ENCODE measurements at regions not wholly inside any gene's neighbourhood (a gene's known extent, or its start where the extent isn't known, plus 50 kb on each side); places are given as distances from the start of the nearest gene placed in this dataset.

DNA sequence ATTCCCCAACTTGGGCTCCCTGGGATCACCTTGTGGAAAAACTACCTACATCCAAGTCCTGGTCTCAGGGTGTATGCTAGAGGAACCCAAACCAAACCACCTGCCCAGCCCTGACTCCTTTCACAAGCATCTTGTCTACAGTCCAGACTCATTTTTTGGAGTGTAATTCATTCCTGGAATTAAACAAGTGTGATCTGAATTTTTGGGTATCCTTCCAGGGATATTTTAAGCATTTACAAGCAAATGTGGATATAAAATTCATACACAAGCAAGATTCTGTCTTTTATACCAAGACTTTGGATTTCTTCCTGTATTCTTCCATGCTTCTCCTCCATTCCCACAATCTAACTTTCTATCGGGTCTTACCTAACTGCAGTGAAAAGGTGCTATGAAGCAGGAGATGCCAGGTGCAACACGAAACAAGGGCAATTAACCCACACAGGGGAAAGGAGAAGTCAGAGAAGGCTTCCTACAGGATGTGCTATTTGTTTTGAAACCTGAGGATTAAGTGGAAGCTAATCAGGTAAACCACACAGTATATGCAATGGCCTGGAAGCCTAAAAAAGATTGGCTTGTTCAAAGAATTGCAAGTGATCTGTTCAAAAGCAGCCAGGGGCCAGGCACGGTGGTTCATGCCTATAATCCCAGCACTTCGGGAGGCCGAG lies 417.2 kb upstream of the C16orf82 start:
- no peak for DNase-seq (ENCODE audit: low read depth in 2 of 2)

DNA sequence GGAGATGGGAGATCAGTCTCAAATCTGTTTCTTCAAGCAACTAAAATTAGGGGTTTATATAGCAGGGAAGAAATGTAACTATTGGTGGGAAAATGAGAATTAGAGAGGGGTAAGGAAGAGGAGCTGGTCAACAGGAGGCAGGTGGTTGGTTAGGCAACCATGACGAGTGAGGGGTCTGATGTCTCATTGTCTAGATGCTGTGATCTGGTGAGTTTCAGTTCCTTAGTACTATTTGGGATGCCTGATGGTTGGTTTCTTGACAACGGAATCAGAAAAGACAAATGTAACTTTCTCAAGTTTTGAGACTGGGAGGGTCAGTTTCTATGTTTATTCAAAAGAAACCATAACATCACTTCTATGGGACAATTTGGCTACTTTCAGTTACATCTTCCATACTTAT lies 415.3 kb upstream of the C16orf82 start:
- no peak for DNase-seq (ENCODE audit: low read depth in 2 of 2)

DNA sequence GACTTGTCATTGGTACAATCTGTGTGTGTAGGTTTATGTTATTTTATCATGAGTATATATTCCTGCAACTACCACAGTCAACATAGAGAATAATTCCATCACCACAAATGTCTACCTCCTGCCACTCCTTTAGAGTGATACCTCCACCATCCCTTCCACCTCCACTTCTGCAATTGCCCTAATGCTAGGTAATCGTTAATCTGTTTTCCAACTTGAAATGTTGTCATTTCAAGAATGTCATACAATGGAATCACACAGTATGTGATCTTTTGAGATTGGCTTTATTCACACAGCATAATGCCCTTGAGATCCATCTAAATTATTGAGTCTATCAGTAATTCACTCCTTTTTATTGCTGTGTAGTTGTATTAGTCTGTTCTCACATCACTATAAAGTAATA lies 414.8 kb upstream of the C16orf82 start:
- DNase-seq (ENCODE audit: low read depth in 2 of 2): no peak

DNA sequence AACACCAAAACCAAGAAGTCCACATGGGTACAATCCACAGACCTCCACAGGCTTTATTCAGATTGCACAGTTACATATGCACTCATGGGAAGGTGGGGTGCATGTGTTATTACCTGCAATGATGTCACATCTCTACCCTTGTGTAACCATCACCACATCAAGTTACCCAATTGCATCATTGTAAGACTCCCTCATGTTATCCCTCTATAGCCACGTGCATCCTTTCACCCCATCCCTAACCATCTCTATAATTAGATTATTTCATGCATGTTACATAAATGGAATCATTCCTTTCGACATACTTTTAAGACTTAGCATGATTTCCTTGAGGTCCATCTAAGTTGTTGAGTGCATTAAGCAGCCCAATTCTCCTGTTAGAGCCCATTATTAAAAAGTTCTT lies 408.2 kb upstream of the C16orf82 start:
- DNase-seq (ENCODE audit: low read depth in 2 of 2): no peak

DNA sequence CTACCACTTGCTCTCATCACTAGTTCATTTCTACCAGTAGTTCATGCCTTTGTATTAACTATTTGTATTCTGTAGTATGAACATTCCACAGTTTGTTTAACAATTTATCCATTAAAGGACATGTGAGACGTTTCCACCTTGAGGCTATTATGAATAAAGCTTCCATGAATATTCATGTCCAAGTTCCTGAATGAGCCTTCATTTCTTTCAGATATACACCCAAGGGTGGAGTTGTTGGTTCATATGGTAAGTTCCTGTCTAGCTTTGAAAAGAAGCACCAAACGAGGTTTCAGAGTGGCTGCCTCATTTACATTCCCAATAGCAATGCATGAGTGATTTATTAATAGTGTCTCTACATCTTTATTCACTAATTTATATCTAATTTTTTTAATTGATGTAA lies 407.8 kb upstream of the C16orf82 start:
- DNase-seq (ENCODE audit: low read depth in 2 of 2): no peak

DNA sequence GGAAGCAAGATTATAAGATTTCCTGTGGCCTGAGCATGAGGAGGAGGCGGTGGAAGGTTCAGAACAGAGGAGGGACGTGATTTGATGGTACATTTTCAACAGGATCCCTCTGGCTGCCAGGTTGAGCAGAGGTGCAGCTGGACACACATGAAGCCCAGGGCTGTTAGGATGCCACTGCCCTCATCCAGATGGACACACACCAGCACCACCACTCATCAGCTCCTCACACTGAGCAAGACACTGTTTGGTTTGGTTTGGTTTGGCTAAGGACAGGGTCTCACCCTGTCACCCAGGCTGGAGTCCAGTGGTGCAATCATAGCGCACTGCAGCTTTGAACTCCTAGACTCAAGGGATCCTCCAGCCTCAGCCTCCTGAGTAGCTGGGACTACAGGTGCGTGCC lies 402.6 kb upstream of the C16orf82 start:
- DNase-seq (ENCODE audit: low read depth in 2 of 2): no peak

DNA sequence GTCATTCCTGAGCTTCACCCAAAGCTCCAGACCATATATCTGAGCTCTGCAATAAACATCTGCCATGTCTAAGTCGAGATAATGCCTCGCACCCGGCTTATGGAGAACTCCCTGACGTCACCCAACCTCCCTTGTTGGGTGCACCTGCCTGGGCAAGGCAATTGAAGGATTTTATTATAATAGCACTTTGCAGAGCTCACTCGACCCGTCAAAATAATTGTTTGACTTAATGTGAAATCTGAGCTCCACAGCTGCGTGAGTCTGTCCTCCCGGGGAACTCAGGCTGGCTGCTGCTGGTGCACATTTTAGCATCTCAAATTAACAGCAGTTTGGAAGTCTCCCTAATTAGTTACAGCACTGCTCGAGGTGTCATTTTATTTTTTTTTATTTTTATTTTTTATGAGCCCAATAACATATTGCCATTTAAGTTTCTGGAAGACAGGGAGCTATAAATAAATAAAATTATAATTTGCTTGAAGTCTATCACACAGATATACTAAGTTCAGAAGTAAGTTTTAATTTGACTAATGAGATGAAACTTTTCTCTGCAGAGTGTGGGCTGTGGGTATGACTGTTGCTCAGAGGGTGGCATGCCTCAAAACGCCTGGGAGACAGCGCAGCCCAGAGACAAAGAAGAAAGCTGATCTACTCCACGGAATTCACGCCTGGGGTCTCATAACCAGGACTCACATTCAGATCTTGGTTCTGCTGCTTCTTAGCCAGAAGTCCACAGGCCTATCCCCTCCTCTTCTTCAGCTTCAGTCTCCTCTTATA lies 401.4 kb upstream of the C16orf82 start:
- peak in 1 of 2 donors; percentile 4 for DNase-seq (ENCODE audit: low read depth in 2 of 2)

DNA sequence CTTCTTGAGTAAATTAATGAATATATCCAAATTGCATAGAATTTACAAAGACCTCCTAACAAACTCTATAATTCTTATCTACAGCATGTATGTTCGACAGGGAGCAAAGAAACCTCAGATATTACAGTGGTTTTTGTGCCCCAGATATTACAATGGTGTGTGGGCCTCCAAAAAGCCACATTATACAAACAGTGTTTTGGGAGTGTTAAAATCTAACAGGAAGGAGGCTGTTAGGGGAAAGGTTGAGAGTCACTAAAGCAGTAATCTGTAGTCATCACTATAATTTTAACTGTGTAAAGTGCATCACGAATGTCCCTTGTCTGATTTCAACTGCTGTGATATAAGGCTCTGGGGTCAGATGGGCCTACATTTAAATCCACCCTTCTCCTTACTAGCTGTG lies 400.2 kb upstream of the C16orf82 start:
- DNase-seq (ENCODE audit: low read depth in 2 of 2): no peak

DNA sequence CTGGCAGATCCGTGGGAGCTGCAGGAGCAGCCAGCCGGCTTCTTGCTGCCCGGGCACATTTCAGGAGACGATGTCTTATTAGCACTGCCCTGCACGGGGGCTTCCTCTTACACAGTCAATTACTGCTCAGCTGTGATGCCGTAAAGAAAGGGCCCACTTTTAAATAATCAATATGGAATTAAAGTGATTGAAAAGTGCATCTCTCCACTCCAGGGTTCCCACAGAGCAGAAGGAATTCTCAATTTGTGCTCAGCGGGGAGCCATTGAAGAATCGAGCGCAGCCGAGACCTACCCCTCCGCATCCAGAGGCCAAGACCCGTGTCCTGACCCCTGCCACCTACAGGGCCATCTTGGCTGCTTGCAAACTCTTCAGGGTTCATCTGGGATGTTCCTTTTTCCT lies 399.4 kb upstream of the C16orf82 start:
- no peak for DNase-seq (ENCODE audit: low read depth in 2 of 2)

DNA sequence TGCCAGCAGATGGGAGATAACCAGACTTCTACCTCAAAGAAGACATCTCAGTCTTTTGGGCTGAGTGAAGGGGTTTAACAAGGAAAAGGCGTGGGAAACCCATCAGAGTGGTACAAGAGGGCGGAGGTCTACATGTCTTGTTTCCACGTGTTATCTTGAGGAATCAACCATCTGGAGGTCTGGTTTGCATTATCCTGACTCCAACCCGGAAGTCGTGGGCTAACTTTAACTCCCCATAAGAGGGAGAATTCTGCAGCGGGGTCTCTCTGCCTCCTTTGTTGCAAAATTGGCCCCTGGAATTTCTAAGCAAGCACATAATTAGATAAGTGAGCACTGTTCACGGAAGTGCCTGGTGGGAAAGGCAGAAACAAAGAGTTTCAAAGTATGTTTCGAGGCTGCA lies 398.7 kb upstream of the C16orf82 start:
- DNase-seq (ENCODE audit: low read depth in 2 of 2): no peak

DNA sequence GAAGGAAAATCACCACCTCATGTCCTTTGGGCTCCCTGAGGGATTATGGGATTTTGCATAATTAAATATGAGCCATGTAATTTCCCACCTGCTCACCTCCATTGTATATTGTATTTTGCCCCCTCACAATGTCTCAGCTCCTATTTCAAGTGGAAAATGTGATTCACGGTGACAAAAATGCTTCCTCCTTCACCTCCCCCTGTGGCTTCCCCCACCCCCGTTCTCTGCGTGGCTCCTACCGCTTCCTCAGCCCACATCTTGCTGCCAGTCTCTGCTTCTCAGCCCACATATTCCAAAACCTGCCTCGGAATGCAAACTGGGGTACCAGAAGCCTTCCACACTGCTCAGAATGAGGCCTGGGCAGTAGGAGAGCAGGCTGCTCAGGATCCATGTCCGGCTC lies 394.5 kb upstream of the C16orf82 start:
- DNase-seq (ENCODE audit: low read depth in 2 of 2): peak; percentile 17 to 44

DNA sequence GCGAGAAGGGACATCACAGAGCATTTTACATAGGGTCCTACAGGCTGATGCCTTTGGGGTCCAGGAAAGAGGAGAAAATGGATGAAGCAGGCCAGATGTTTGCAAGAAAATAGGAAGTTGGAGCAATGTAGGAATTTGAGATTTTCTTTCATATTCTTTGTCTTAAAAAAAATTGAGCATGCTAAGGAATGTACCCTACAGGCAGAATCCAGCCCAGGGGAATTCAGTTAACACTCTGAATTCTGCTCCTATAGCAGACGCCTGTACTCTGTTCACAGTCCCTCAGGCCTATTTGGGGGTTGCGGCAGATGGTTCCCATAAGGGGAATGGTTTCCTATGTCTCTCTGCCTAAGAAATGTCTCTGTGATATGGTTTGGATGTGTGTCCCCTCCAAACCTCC lies 393.7 kb upstream of the C16orf82 start:
- DNase-seq (ENCODE audit: low read depth in 2 of 2): no peak

DNA sequence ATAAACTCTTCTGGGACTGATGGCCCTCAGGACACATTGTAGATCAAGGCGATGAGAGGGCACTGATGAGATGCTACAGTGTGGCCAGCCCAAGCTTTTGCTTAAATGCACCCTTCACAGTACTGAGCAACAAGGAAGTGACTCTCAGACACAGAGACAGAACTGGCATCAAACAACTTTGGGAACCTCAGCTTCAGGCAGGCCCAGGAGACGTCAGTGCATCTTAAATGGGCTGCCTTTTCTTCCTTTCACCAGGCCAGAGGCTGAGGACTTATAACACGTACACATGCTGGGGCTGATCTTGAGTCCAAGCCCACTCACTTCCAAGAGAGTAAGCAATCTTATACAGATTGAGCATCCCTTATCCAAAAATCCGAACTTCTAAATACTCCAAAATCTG lies 386.1 kb upstream of the C16orf82 start:
- DNase-seq (ENCODE audit: low read depth in 2 of 2): no peak

DNA sequence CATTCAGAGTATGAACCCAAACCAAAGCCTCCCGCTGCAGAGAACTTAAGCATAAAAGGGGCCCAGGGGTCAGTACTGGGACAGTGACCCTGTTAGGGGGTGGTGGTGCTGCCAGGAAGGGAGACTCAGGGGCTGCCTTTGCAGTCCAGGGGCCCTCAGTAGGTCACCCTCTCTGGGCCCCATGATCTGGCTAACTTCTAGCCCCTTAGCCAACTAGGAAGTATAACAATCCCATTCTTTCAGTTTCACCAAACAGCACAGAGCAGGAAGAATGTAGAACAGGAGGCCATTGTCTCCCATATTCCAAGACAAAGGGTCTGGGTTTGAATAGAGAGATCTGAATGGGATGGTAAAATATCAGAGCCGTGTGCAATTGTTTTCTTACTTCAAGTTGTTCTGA lies 378.6 kb upstream of the C16orf82 start:
- DNase-seq (ENCODE audit: low read depth in 2 of 2): no peak

DNA sequence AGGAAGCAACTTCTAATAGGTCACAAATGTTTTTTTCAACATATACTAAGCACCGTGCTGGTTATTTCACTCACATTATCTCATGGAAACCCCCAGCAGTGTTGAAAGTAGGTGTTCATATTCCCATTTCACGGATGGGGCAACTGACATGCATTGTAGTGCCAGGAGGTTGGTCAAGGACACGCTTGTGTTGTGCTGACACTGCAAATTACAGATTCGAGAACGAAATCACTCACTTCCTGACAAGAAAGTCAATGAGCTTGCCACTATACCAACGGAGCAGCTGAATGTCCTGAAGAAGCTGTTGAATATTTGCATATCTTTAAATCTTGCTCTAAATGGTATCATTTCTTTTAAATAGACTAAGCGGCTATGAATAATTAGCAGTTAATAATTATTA lies 378.0 kb upstream of the C16orf82 start:
- no peak for DNase-seq (ENCODE audit: low read depth in 2 of 2)

DNA sequence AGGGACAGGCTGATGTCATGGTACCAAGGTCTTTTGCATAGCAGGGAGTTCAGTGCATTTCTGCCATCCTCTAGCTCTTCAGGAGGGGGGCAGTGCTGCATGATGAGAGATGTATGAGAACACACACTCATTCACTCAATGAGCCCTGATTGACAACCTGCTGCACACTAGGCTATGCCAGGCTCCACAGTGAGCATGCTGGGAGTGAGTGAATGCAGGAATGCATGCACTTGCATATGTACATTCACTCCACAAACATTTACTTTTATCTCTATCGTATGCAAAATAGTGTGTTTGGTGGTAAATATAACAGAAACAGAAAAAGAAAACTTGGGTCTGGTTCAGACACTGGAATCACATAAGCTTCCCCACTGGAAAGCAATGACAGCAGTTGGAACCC lies 374.1 kb upstream of the C16orf82 start:
- DNase-seq (ENCODE audit: low read depth in 2 of 2): no peak

DNA sequence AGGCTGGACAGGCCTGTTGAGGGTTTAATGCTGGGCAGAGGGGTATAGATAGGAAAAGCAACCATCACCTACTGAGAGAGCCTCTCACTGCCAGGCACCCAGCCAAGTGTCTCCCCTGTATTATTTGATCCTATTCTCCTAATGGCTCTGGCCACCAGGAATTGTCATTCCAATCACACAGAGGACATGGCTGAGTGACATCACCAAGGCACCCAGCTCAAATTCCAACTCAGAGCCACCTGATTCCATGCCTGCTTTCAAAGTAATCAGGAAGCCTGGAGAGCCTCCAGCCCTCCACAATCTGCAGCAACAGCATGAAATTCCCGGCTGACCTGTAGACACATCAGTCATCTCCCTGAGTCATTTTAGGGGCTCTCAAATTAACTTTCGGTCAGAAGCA lies 368.9 kb upstream of the C16orf82 start:
- no peak for DNase-seq (ENCODE audit: low read depth in 2 of 2)

DNA sequence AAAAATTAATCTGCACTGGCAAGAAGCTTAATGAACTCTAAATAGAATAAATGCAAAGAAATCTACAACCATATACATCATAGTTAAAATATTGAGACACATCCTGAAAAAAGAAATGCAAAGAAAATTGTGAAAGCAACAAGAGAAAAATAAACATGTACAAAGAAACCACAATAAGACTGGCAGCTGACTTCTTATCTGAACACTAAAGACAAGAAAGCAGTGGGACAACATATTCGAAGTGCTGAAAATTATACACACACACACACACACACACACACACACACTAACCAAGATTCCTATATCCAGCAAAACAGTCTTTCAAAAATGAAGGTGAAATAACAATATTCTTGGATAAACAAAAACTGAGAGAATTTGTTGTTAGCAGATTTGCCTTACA lies 366.5 kb upstream of the C16orf82 start:
- DNase-seq (ENCODE audit: low read depth in 2 of 2): no peak

DNA sequence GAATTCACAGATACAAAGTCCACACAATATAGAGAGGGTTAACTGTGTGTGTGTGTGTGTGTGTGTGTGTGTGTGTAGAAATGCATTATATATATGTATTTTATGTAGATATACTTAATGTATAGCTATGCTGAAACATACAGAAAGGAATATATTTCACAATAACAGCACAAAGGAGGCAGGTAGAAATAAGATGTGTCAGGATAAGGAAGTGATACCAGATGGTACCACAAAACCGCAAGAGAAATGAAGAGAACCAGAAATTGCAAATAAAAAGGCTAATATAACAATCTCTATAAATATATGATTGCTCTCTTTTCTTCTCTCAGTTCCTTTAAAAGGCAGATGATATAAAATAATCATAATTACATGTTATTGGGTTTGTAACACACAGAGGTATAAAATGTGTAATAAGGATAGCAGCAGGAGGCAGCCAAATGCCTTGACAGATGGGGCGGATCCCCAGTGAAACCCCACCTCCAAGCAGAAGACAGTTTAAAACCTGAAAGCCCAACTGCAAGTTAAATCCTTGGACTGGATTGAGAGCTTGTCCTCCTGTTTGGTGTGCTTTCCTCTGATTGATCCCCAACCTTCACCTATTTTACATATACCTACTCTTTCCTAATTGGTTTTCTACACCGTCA lies 365.4 kb upstream of the C16orf82 start:
- DNase-seq (ENCODE audit: low read depth in 2 of 2): no peak

DNA sequence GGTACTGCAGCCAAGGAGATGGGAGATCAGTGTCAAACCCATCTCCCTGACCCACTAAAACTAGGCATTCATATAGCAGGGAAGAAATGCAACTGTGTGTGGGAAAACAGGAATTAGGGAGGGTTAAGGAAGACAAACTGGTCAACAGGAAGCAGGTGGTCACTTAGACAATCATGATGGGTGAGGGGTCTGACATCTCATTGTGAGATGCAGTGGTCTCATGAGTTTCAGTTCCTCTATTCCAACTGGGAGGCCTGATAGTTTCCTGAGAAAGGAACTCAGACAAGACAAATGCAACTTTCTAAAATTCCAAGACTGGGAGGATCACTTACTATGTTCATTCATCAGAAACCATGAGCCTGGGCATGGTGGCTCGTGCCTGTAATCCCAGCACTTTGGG lies 361.4 kb upstream of the C16orf82 start:
- no peak for DNase-seq (ENCODE audit: low read depth in 2 of 2)

DNA sequence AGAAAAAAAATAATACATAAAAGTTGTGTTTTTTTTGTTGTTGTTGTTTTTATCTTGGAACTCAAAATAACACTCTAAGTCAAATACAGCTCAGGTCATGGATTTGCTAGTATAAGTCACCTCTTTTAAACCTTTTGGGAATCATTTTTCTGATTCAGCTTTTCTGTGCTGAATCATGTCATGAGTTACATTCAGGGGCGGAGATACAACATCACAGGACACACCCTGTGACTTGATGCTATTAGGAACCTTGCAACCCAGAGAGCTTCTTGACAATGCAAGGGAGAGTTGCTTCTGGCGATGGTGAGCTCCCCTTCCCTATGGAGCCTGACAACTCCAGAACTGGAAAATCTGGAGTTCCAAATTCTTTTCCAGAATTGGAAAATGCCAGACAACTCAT lies 358.3 kb upstream of the C16orf82 start:
- no peak for DNase-seq (ENCODE audit: low read depth in 2 of 2)

DNA sequence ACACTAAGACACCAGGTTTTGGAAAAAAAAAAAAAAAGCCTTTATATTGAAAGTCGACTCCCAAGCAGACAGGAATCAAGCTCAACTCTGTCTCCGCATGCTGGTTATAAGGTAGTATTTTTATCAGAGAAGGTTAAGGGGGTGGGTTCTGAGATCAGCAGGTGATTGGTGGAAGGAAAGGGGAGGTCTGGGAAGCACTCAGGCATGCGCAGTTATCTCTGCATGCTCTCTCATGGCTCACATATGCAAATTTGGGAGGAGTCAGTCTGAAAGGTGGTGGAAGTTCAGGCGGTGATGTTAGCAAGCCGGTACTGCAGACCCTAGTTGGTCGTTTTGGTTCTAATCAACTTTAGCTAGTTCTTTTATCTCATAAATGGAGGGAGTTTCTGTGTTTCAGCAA lies 357.6 kb upstream of the C16orf82 start:
- no peak for DNase-seq (ENCODE audit: low read depth in 2 of 2)

DNA sequence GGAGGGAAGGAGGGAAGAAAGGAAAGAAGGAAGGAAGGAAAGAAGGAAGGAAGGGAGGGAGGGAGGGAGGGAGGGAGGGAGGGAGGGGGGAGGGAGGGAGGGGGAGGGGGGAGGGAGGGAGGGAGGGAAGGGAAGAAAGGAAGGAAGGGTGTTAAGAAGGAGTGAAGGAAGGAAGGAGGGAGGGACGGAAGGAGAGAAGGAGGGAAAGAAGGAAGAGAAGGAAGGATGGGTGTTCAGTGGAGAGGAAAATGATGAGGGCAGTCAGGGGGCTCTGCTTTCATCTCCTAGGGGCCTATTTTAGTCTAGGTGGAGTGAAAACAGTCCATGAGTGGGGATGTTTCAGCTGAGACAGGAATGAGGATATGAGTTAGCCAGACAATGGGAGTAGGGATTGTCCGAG lies 357.0 kb upstream of the C16orf82 start:
- DNase-seq (ENCODE audit: low read depth in 2 of 2): no peak
